ENCODE measurements at regions not wholly inside any gene's neighbourhood (a gene's known extent, or its start where the extent isn't known, plus 50 kb on each side); places are given as distances from the start of the nearest gene placed in this dataset.

GRCh38 chrX:78513971-78514738 is 145.0 kb downstream of the RTL3 start:
- no peak for TF ChIP-seq CTCF (IDR thresholded peaks at IDR 0.05; ENCODE audit: low read depth, low read length, missing input control)
- TF ChIP-seq ZBTB33 (IDR thresholded peaks at IDR 0.05), result no peak
- TF ChIP-seq MAX (IDR thresholded peaks at IDR 0.05), result no peak
- TF ChIP-seq YY1 (IDR thresholded peaks at IDR 0.05), result no peak
- TF ChIP-seq REST (IDR thresholded peaks at IDR 0.05), result no peak
- TF ChIP-seq RAD21 (IDR thresholded peaks at IDR 0.05), result no peak

Data from liver (tissue), 3 donors.